Neural progenitor cell (in vitro differentiated cells): ENCODE measurements at regions not wholly inside any gene's neighbourhood (a gene's known extent, or its start where the extent isn't known, plus 50 kb on each side); places are given as distances from the start of the nearest gene placed in this dataset.

ENCODE experiments used
- CTCF ChIP-seq: fragments of 200-600 bp; sonication (generic); IDR thresholded peaks from 2 replicates; pipeline ENCODE4 v1.5.1; 2017; ENCODE audit warnings: antibody characterized with exemption, mild to moderate bottlenecking
- EZH2 ChIP-seq: fragments of 200-600 bp; sonication (generic); IDR thresholded peaks from 2 replicates; pipeline ENCODE4 v1.6.1; 2017; ENCODE audit warnings: antibody characterized with exemption, mild to moderate bottlenecking, moderate library complexity
- EZH2phosphoT487 ChIP-seq: fragments of 200-600 bp; sonication (generic); IDR thresholded peaks from 2 replicates; pipeline ENCODE4 v1.6.1; 2017; ENCODE audit warnings: antibody characterized with exemption

- TF ChIP-seq CTCF (no peak), EZH2 (no peak), EZH2phosphoT487 (no peak)
These were observed 54.8 kb upstream of the DDX53 start for GRCh38 chrX:22944945-22945344.
